Adrenal gland (tissue), 9 donors: ENCODE measurements at regions not wholly inside any gene's neighbourhood (a gene's known extent, or its start where the extent isn't known, plus 50 kb on each side); places are given as distances from the start of the nearest gene placed in this dataset.

Experiments
- DNase-seq, 7 donors: peaks; one replicate each; pipeline ENCODE4 v3.0.0-alpha.2; 2019 to 2020
- H3K27ac ChIP-seq, 5 donors: fragments of 200-600 bp; sonication (generic) in 4 of 5; 1 replicate in 3 of 5; 2 replicates in 2 of 5; pipeline versions ENCODE4 v1.5.1 to v1.8.0; 2016 to 2020; ENCODE audit warnings: mild to moderate bottlenecking in 1 of 5
- H3K27me3 ChIP-seq: fragments of 200-600 bp; 2 replicates; pipeline ENCODE4 v1.8.0; 2021
- H3K36me3 ChIP-seq, 2 donors: fragments of 200-600 bp; replicated peaks in 1 of 2; 1 replicate in 1 of 2; 2 replicates in 1 of 2; pipeline versions ENCODE4 v1.5.1 to v1.8.0; 2018 to 2022
- H3K4me1 ChIP-seq, 2 donors: fragments of 200-600 bp; replicated peaks in 1 of 2; 1 replicate in 1 of 2; 2 replicates in 1 of 2; pipeline versions ENCODE4 v1.5.1 to v1.8.0; 2018 to 2021
- H3K4me3 ChIP-seq, 4 donors: fragments of 200-600 bp; sonication (generic) in 3 of 4; one replicate each; pipeline ENCODE4 v1.5.1; 2016 to 2018
- H3K9me3 ChIP-seq, 3 donors: fragments of 200-600 bp; sonication (generic) in 1 of 3; replicated peaks in 1 of 3; 1 replicate in 2 of 3; 2 replicates in 1 of 3; pipeline versions ENCODE4 v1.5.1 to v1.8.0; 2016 to 2021
- CTCF ChIP-seq, 6 experiments: fragments of 450-650 bp in 4 of 6; fragments of 200-600 bp in 2 of 6; sonication (generic) in 1 of 6; IDR thresholded peaks; 1 replicate in 5 of 6; 2 replicates in 1 of 6; pipeline versions ENCODE4 v1.5.1 to v1.8.0; 2016 to 2021; ENCODE audit warnings: antibody characterized with exemption in 6 of 6, mild to moderate bottlenecking in 2 of 6, moderate library complexity in 1 of 6
- POLR2A ChIP-seq, 2 donors: fragments of 450-650 bp; IDR thresholded peaks; one replicate each; pipeline ENCODE4 v1.6.1; 2017; ENCODE audit warnings: antibody characterized with exemption in 2 of 2, mild to moderate bottlenecking in 2 of 2, moderate library complexity in 1 of 2
- WGBS, 4 donors: extraction: QIAGEN DNeasy Blood & Tissue Kit in 2 of 4; methylation state at CpG; one replicate each; pipeline versions ENCODE4 v1.1.5 to v1.1.7; 2013 to 2017; 5-methylcytosine and 5-hydroxymethylcytosine counted together
- intact Hi-C, 2 donors: fragments of 100-400 bp; cut with DNase I; formaldehyde crosslinking; loops; one replicate each; pipeline versions ENCODE4 v1.14.1 to v1.15.0; 2022 to 2023
- donor health status: healthy with polysubstance abuse.
- donor health status: Bipolar disorder and iron deficiency.
- donor health status: DM: yes; HTN: yes; CAD: no.
- donor health status: DM: no; HTN: no; CAD: no.
- donor health status: DM: no; HTN: no; CAD: no.

GRCh38 chr15:93895976-93896770 is 335.2 kb upstream of the MCTP2 start:
- TF ChIP-seq POLR2A (IDR thresholded peaks at IDR 0.05): no peak
- TF ChIP-seq CTCF (IDR thresholded peaks at IDR 0.05): no peak

GRCh38 chr15:93894438-93895036 is 336.8 kb upstream of the MCTP2 start:
- intact Hi-C loops: no loop called here
- TF ChIP-seq POLR2A (IDR thresholded peaks at IDR 0.05) (no peak), CTCF (IDR thresholded peaks at IDR 0.05) (no peak)
- Histone ChIP-seq H3K4me3 (no peak overlapping the region), H3K9me3 (peaks cover 0 to 5% (median 0%) of the 10 kb centered on the region in 3 donors), H3K4me1 (no peaks in the 10 kb centered on the region), H3K27ac (no peak overlapping the region), H3K36me3 (no peaks in the 10 kb centered on the region), H3K27me3 (no peaks in the 10 kb centered on the region)
- DNase-seq: no peak
- WGBS, 4 donors: 78 to 91% (median 88%) methylated on average over 3 of the region's 3 CpGs

More at GRCh38 chr15:93895976-93896770, 335.2 kb upstream of the MCTP2 start:
- WGBS, 4 donors: 77 to 85% (median 83%) methylated on average over 5 of the region's 5 CpGs
- peaks cover 0 to 5% (median 0%) of the 10 kb centered on the region in 3 donors for H3K9me3 ChIP-seq
- DNase-seq: no peak
- no peaks in the 10 kb centered on the region for H3K27me3 ChIP-seq
- intact Hi-C loops: no loop called here
- H3K36me3 ChIP-seq: no peaks in the 10 kb centered on the region
- no peak overlapping the region for H3K4me3 ChIP-seq
- H3K4me1 ChIP-seq: no peaks in the 10 kb centered on the region
- H3K27ac ChIP-seq: no peak overlapping the region

GRCh38 chr15:93887151-93887550 is 344.2 kb upstream of the MCTP2 start:
- Histone ChIP-seq H3K4me3 (no peak overlapping the region), H3K36me3 (no peaks in the 10 kb centered on the region), H3K4me1 (no peaks in the 10 kb centered on the region), H3K27ac (no peak overlapping the region), H3K9me3 (no peaks in the 10 kb centered on the region), H3K27me3 (no peaks in the 10 kb centered on the region)
- WGBS, 4 donors: 86 to 92% (median 90%) methylated on average over 1 of the region's 1 CpG
- no peak for TF ChIP-seq POLR2A (IDR thresholded peaks at IDR 0.05)
- no peak for TF ChIP-seq CTCF (IDR thresholded peaks at IDR 0.05)
- intact Hi-C loops: no loop called here
- no peak for DNase-seq

- 70 to 79% (median 75%) methylated on average over 3 of the region's 3 CpGs for WGBS, 4 donors
- no peak for DNase-seq
- Histone ChIP-seq H3K27me3 (no peaks in the 10 kb centered on the region), H3K4me3 (no peak overlapping the region), H3K36me3 (no peaks in the 10 kb centered on the region), H3K27ac (no peak overlapping the region), H3K4me1 (no peaks in the 10 kb centered on the region), H3K9me3 (no peaks in the 10 kb centered on the region)
- intact Hi-C loops: no loop called here
- TF ChIP-seq CTCF (IDR thresholded peaks at IDR 0.05): no peak
- TF ChIP-seq POLR2A (IDR thresholded peaks at IDR 0.05): no peak
Measured at GRCh38 chr15:93882779-93883178, 348.6 kb upstream of the MCTP2 start.
